HEK293T (cell line): ENCODE measurements at regions not wholly inside any gene's neighbourhood (a gene's known extent, or its start where the extent isn't known, plus 50 kb on each side); places are given as distances from the start of the nearest gene placed in this dataset.

Experiments
- FOXA1 ChIP-seq: fragments of 450-650 bp; IDR thresholded peaks from 2 replicates; pipeline ENCODE4 v1.6.1; 2016; ENCODE audit warnings: mild to moderate bottlenecking
- FOXK2 ChIP-seq: fragments of 450-650 bp; IDR thresholded peaks from 2 replicates; pipeline ENCODE4 v1.6.1; 2016; ENCODE audit warnings: mild to moderate bottlenecking
- FOXM1 ChIP-seq: fragments of 450-650 bp; IDR thresholded peaks from 2 replicates; pipeline ENCODE4 v1.6.1; 2017; ENCODE audit warnings: mild to moderate bottlenecking, borderline replicate concordance
- L3MBTL2 ChIP-seq: fragments of 450-650 bp; conservative IDR thresholded peaks from 2 replicates; pipeline ENCODE4 v1.6.1; 2016; ENCODE audit warnings: mild to moderate bottlenecking
- NFRKB ChIP-seq: fragments of 450-650 bp; IDR thresholded peaks from 2 replicates; pipeline ENCODE4 v1.6.1; 2016; ENCODE audit warnings: mild to moderate bottlenecking, moderate library complexity
- PKNOX1 ChIP-seq: fragments of 450-650 bp; IDR thresholded peaks from 2 replicates; pipeline ENCODE4 v1.6.1; 2016
- SUZ12 ChIP-seq: fragments of 450-650 bp; IDR thresholded peaks from 2 replicates; pipeline ENCODE4 v1.6.1; 2016; ENCODE audit warnings: mild to moderate bottlenecking
- TARDBP ChIP-seq: fragments of 450-650 bp; IDR thresholded peaks from 2 replicates; pipeline ENCODE4 v1.6.1; 2016

GRCh38 chr5:60259730-60260129 lies 366.2 kb upstream of the PDE4D start:
- TF ChIP-seq L3MBTL2 (no peak), NFRKB (no peak), FOXA1 (no peak), TARDBP (no peak), FOXM1 (no peak), PKNOX1 (no peak), FOXK2 (no peak), SUZ12 (no peak)
